HG02610 (cell line): ENCODE measurements at regions not wholly inside any gene's neighbourhood (a gene's known extent, or its start where the extent isn't known, plus 50 kb on each side); places are given as distances from the start of the nearest gene placed in this dataset.
"Not testable (repeated sequence)": the region's sequence is repeated elsewhere in the genome, so short reads cannot be mapped to it uniquely, and the experiment has no call there.

Experiments
- ATAC-seq: cut with Tn5 transposase; IDR thresholded peaks from one replicate; pipeline ENCODE4 v1.9.1; 2021; ENCODE audit warnings: mild to moderate bottlenecking, moderate library complexity; ENCODE audit not compliant: unreplicated experiment

DNA sequence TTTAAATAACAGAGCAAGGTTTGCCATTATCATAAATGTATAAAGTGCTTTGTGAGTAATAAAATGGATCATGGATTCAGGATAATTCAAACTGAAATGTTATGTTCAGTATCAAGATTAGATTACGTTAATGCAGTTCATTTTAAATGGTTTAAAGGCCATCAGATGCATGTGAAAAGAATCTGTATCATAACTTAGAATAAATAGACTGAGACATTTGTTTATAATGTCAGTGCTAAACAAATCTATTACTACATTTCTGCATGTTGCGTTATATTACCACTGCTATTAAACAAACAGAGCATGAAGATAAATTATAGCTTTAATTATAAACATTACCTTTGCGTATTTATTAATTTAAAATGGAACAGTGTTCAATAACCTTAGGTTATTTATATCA, 160.2 kb downstream of the TOX3 start:
- no peak for ATAC-seq

DNA sequence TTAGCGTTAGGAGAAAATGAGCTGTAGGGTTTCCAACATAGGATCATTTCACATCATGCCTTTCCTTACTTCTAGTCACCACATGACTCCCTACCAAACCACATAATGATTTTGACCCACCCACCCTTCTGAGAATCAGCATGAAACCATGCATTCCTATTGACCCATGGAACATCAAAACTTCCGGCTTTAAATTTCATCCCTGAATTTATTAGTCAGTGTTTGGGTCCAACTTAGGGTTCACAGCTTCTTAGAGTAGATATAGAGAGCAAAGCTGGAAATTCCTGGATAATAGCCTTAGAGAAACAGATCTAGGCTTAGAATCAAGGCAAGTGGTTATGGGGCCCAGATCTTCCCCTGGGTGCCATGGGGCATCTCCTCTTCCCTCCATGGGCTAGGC, 162.6 kb downstream of the TOX3 start:
- ATAC-seq = no peak

DNA sequence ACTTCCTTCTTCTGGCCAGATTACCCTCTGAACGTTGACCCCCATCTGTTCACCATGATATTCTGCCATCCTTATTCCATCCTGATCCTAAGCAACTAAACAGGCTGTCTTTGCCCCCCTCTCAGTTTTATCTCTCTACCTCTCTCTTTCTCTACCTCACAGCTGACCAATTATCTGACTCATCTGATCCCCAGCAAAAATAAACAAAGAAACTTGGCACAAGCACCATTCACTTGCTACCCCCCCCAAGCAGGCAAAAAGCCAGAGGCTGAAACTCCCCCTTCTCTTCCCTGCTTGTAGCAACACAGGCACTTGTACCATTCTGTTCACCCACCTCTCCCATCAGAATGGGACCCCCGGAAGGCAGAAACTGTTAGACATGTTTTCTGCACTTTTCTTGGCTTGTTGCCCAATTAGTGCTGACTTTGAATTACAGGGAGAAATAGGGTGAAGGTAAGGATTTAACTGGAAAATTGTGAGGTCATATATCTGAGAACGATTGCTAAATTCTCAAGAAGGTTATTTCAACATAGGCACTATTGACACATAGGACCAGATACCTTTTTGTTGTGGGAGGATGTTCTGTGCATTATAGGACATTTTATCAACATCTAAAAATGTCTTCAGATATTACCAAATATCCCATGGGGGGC, 163.2 kb downstream of the TOX3 start:
- no peak for ATAC-seq

DNA sequence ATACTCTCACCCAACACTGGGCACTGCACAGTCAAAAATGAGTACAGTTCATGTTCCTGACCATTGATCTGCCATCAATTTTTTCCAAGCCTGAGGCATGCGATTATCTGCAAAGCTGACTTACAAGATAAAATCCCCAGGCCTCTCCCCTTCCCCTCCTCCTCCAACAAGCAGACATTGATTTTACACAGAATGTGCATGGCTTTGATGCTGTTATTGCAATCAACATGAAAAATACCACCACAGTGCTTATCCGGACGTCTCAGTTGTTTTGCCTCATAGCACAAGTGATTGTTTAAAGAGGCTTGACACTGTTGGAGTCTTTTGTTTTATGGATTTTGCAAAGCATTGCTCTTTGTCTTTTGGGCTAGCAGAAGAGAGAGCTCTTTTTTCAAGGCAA, 163.8 kb downstream of the TOX3 start:
- no peak for ATAC-seq

DNA sequence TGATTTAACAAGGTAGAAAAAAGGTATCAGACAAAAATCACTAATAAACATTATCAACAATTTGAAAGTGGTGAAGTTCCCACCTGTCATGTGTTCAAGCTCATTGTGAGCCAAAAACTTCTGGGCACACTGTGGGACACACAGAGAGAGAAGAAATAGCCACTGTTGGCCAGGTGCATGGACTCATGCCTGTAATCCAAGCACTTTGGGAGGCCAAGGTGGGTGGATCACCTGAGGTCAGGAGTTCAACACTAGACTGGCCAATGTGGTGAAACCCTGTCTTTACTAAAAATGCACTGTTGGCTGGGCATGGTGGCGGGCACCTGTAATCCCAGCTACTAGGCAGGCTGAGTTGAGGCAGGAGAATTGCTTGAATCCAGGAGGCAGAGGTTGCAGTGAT, 167.4 kb downstream of the TOX3 start:
- ATAC-seq = no peak

DNA sequence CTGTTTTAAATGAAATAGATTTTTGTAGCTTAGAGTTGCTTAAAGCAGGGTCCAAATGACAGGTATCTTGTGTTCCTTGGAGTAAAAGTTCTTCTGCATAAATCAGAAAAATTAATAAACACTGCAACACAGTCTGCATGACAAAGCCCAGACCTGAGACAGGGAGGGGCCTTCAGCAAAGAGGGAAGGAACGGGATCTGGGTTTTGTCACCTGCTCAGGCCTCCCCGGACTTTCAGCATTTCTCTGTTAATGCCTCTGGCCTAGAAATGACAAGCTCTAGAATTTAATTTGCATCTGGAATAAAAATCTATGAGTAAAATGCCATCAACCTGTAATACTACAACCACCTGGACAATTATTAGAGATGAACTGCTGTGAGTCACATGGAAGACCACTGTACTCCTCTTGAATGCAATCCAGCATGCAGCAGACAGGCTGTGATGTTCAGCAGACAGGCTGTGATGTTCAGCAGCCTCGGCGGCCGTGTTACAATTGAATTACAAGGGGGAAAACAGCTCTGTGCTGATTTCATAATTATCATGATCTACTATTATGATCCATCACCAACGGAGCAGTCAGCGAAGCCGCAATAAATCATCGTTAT, 170.2 kb downstream of the TOX3 start:
- no peak for ATAC-seq

DNA sequence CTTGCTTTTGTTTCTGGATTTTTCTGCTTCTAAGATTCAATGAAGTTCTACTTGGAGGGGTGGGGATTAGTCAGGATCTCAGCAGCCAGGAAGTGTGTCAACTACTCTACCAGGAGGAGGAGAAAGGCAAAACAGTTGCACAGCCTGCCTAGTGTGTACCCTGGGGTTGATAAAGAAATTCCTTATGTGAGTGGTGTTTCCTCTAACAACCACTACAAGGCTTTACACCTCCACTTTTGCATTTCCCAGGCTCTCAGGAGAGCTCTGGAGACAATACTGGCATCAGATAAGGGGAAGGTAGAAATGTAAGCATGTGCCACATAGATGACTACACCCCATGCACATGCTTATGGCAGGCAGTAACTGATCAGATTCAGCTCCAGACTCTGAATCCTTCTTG, 174.6 kb downstream of the TOX3 start:
- ATAC-seq = no peak

DNA sequence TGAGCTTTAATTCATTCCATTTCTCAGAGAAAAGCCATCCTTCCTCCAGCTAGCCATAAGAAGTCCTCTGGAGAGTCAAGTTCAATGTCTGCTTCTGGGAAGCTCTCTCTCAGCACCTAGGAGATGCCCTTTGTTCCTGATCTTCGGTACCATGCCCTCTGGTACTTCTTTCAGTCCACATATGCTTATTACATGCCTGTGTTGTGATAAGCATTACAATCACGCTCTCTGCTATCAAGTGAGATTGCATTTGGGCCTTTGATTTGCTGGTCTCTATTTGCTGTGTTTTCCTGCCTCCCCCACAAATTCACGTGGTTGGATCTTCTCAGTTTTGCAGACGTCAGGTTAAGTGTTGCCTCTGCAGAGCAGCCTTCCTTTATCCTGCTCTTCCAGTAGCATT, 178.1 kb downstream of the TOX3 start:
- ATAC-seq = no peak

DNA sequence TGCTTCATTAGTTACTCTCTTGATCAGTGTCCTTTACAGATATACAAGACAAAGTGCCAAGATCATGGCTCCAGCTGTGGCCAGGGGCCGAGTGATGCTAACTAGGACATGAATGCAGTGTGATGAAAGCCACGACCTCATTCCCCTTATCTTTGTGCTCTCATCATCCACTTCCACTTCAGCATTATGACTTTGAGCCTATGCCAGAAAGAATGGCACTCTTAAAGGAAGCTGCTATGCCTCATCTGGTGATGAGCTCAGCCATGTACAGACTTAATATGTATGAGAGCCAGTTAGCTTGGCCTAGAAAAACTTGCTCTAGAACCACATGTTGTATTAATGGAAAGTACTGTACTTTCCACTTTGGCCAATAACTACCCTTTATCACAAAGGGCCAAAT, 179.1 kb downstream of the TOX3 start:
- no peak for ATAC-seq

DNA sequence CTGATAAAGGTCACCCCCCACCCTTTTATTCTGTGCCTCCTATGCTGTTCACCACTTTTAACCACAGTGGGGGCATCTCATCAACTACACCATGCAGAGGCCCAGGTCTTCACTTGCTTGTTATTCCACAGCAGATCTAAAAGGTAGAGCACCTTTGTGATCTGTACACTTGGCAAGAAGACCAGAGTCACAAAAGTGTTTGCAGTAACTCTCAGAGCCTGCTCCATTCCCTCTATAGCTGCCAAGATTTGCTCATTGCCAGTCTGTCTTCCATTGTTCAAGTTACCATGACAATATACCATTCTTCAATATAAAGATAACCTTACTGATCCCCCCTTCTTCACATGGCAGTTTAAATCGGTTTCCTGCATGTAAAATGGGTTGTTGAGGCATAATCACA, 180.0 kb downstream of the TOX3 start:
- ATAC-seq = no peak

DNA sequence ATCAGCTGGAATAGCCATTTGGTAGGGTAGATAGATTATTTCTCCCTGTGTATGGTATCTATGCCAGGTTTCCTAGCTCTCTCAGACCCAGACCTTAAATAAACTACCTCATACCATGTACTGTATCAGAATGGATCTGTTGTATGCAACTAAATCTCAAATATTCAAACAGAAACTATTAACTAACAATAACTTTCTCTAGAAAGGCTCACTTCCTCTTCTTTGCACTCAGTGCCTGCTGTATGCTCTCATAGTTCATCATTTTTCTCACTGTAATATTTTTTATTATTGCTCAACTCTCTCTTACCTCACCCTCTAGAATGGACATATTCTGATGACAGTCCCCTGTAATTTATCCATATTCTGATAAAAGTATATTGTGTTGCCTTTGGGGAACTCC, 182.4 kb downstream of the TOX3 start:
- no peak for ATAC-seq

DNA sequence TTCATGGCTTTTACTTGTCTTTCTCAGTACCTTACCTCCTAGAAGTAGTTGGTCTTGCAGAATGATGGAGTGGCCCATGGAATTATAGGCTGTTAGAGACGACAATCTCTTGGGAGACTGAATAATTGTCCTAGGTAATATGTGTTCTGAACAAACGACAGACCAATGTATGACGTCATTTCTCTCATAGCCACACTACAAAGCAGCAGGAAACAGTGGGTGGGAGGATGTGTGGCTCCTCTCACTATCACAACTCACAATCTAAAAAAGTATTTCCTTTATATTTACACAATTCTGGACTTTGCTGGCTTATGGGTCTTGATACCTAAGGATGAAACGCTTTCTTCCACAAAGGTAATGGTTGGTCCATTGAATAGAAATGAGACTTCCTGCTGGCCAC, 183.9 kb downstream of the TOX3 start:
- no peak for ATAC-seq

DNA sequence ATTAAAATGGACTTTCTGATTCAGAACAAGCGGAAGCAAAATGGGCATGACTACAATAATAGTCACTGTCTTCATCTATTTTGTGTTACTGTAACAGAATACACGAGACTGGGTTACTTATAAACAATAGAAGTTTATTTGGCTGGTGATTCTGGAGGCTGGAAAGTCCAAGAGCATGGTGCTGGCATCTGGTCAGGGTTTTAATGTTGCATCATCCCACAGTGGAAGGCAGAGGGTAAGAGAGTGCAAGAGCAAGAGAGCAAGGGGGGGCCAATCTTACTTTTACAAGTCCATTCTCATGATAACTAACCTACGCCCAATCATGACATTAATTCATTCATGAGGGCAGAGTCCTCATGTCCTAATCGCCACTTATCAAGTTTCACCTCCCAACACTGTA, 189.2 kb downstream of the TOX3 start:
- no peak for ATAC-seq

DNA sequence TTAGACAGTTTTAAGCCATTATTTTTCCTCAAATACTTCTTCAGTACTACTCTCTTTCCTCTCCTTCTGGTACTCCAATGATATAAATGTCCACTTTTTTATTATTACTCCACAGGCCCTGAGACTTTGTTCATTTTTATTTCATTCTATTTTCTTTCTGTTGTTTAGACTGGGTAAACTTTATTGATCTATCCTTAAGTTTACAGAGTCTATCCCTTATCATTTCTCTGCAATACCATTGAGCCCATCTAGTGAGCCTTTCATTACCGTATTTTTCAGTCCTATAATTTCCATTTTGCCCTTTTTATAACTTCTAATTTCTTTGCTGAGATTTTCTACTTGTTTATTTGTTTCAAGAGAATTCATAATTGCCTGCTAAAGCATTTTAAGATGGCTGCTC, 193.7 kb downstream of the TOX3 start:
- no peak for ATAC-seq

DNA sequence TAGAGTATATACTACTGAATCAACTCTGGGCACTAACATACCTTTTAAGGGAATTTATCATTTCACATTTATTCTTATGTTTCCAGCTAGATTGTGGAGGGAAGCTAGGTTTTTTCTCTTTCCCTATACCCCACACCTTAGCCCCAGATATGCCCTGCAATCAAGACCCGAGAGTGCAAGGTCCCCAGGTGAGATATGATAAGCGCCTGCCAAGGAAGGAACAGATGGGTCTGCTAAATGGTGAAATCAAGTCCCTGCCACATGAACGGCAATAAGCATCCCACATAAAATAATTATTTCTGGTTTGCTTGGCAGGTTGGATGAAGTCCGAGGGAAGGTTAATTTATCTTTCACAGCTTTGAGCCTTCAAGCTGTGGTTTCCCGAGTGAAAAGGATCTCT, 195.5 kb downstream of the TOX3 start:
- no peak for ATAC-seq

DNA sequence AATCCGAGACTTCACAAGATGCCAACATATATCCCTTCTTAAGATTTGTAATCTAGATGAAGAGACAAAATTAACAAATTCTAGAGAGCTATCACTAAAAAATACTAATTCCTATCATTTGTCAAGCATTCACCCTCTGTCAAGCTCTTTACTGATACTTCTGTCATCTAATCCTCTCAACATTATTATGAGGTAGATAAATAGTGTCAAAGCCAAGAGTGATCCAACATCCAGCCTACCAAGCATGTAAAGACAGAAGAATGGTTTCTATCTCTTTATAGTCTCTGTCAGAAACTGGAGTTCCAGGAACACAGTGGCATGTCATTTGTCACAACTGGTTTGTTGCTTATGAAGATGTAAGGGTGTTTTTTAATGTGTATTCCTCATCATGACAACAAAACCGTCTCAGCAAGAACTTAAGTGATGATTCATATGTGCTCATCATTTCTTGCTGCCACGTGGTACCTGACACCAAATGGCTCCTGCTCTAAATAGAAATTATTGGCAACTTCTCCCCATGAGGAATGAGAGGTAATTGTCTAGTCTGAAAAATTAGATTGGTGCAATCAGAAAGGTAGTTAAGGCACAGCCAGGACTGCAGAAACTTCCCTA, 196.8 kb downstream of the TOX3 start:
- ATAC-seq = no peak

DNA sequence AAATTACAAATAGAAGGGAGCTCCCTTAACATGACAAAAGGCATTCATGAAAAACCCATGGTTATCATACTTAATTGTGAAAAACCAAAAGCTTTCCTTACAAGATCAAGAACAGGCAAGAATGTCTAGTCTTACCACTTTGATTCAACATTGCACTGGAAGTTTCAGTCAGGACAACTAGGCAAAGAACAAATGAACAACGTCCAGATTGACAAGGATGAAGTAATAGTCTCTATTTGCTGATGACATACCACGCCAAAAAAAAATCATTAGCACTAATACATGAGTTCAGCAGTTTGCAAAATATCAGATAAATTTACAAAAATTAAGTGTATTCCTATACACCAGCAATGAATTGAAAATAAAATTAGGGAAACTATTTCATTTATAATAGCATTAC, 200.2 kb downstream of the TOX3 start:
- ATAC-seq = no peak

DNA sequence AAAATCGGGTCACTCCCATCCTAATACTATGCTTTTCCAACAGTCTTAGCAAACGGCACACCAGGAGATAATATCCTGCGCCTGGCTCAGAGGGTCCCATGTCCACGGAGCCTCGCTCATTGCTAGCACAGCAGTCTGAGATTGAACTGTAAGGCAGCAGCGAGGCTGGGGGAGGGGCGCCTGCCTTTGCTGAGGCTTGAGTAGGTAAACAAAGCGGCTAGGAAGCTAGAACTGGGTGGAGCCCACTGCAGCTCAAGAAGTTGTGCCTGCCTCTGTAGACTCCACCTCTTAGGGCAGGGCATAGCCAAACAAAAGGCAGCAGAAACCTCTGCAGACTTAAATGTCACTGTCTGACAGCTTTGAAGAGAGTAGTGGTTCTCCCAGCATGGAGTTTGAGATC, 213.3 kb downstream of the TOX3 start:
- not testable (repeated sequence) for ATAC-seq

DNA sequence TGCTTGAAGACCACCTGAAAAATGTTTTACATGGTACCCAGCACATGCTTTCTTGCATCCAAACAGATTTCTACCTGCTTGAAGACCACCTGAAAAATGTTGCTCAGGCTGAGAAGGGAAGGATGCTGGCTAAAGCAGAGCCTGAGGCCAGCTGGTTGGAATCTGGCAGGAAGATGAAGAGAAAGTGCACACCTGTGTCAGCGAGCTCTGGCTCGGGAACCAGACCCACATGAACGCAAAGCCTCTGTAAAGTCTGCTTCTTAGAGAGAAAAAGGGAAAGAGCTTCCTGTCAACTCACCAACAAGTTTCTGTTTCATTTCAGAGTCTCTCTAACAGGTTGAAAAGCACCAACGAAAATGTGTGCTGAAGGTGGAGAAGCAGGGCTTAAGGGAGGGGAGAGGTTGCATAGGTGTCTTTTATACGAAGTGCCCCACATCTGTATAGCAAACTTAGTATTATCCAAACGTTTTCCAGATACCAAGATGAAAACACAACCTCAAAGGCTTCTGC, 226.0 kb downstream of the TOX3 start:
- ATAC-seq = no peak

DNA sequence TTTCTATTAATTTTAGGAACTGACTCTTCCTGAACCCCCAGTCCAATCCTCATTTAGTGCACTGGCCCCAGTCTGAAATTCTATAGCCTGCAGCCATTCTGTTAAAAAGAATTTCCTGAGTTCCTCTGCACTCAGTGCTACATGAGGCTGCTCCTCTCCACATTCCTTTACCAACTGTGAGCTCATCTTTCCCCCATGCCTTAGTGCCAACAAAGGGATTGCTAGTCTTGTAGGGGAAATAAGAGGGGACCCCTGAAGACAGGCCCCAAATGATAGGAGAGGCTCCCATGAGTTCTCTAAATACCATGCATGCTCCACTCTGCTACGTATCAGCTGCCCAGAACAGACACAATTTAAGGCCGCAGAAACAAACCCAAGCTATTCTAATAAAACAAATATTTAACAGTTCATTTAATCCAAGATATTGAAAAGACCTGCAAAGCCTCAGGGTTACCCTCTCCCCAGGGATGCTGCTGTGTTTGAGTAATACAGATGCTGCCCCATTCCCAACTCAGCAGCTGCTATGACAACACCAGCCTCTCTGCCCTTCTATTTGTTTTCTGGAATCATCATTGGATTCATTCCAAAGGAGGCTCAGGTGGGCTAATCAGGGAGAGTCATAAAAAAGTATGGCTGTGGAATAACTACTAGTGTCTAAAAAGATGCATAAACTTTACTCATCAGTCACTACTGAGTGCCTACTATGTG, 228.5 kb downstream of the TOX3 start:
- no peak for ATAC-seq

DNA sequence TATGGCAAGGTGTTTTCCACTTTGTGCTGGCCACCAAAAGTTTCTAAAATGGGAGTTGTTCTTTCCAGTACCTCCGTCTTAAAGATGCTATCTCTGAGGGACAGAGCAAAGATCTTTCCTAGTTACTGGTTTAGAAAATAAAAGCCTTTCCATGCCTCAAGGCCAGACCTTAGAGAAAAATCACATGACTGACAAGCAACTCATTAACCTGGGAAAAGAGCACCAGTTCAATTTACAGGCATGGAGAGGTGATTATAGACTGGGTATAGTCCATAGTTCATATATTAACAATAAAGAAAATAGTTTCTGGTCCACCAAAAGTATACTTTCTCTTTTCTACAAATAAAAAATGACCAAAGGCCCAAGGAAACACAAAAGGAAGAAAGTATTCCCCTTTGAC, 230.7 kb downstream of the TOX3 start:
- no peak for ATAC-seq

DNA sequence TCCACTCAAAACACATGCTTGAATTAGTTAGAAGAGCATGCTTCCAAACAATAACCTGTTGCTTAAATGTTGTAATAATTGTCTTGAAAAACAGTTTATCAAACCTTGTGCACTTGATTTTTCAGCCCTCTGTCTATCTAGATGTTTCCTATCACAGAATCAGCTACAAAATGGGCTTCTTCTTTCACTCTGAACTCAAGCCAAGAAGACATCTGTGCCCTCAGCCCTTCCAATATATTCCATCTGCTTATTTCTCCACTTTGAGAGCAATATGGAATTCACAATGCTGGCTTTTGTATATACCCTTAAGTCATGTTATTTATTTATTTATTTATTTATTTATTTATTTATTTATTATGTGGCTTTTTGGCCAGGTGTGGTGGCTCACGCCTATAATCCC, 234.2 kb downstream of the TOX3 start:
- no peak for ATAC-seq
